ENCODE measurements at regions not wholly inside any gene's neighbourhood (a gene's known extent, or its start where the extent isn't known, plus 50 kb on each side); places are given as distances from the start of the nearest gene placed in this dataset.

DNA sequence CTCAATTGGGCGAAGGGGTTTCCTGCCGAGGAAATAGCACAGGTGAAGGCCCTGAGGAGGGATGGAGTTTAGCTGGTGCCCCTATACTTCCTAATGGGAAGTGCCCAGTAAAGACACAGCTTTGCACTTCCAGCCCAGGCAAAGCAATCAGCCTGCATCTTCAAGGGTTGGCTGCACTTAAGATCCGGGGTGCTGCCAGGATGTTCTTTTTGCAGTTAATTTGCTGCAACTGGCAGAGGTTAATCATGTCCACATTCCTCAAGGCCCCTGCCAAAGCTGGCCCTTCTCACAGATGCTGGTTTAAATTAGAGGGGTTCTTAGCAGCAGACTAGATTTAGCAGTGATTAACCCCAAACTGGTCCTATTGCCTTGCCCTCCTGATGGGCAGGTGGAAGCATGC, 137.7 kb upstream of the NAV2 start:
- Mint-ChIP-seq H3K4me3 (no peak overlapping the region), H3K9me3 (no peaks in the 10 kb centered on the region; the same call in 2 of the 3 replicates), H3K27ac (no peak overlapping the region), H3K27me3 (ENCODE audit: insufficient read depth, low read depth, poor library complexity) (no peaks in the 10 kb centered on the region), H3K4me1 (peaks cover 8% of the 10 kb centered on the region; the same call in 2 of the 3 replicates), H3K36me3 (ENCODE audit: low read depth) (no peaks in the 10 kb centered on the region)
- H3K36me3 ChIP-seq (ENCODE audit: insufficient read depth), result no peaks in the 10 kb centered on the region
- DNase-seq (ENCODE audit: low spot score) (no peak), ATAC-seq (no peak)
- no peak overlapping the region for H3K27ac ChIP-seq (ENCODE audit: low read depth)
- H3K9me2 ChIP-seq (ENCODE audit: insufficient read depth), result no peaks in the 10 kb centered on the region
- no peak overlapping the region for H3K4me3 ChIP-seq
- no peaks in the 10 kb centered on the region for H3K27me3 ChIP-seq (ENCODE audit: insufficient read depth)
- no peaks in the 10 kb centered on the region for H4K20me1 ChIP-seq (replicated peaks; ENCODE audit: insufficient read depth)
- no peaks in the 10 kb centered on the region for H3K4me1 ChIP-seq (ENCODE audit: insufficient read depth)
- TF ChIP-seq NANOG (IDR thresholded peaks at IDR 0.05; ENCODE audit: borderline replicate concordance) (no peak), EZH2phosphoT487 (IDR thresholded peaks at IDR 0.05; ENCODE audit: unreplicated experiment) (no peak), POLR2AphosphoS5 (IDR thresholded peaks at IDR 0.05; ENCODE audit: low read depth) (no peak), ZNF331 (CRISPR knock-in tag; IDR thresholded peaks at IDR 0.05; ENCODE audit: low read depth) (no peak), EZH2 (IDR thresholded peaks at IDR 0.05; ENCODE audit: low read depth, unreplicated experiment) (no peak), CREB1 (CRISPR knock-in tag; IDR thresholded peaks at IDR 0.05; ENCODE audit: low read depth) (no peak), JUNB (IDR thresholded peaks at IDR 0.05; ENCODE audit: unreplicated experiment) (no peak), ZNF114 (CRISPR knock-in tag; IDR thresholded peaks at IDR 0.05) (no peak), STAT1 (IDR thresholded peaks at IDR 0.05; ENCODE audit: unreplicated experiment) (no peak)
- TF ChIP-seq, protein P1, sequence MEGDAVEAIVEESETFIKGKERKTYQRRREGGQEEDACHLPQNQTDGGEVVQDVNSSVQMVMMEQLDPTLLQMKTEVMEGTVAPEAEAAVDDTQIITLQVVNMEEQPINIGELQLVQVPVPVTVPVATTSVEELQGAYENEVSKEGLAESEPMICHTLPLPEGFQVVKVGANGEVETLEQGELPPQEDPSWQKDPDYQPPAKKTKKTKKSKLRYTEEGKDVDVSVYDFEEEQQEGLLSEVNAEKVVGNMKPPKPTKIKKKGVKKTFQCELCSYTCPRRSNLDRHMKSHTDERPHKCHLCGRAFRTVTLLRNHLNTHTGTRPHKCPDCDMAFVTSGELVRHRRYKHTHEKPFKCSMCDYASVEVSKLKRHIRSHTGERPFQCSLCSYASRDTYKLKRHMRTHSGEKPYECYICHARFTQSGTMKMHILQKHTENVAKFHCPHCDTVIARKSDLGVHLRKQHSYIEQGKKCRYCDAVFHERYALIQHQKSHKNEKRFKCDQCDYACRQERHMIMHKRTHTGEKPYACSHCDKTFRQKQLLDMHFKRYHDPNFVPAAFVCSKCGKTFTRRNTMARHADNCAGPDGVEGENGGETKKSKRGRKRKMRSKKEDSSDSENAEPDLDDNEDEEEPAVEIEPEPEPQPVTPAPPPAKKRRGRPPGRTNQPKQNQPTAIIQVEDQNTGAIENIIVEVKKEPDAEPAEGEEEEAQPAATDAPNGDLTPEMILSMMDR (conservative IDR thresholded peaks at IDR 0.05; ENCODE audit: low read depth in 2 of 2), result no peak
- TF ChIP-seq, protein P2, sequence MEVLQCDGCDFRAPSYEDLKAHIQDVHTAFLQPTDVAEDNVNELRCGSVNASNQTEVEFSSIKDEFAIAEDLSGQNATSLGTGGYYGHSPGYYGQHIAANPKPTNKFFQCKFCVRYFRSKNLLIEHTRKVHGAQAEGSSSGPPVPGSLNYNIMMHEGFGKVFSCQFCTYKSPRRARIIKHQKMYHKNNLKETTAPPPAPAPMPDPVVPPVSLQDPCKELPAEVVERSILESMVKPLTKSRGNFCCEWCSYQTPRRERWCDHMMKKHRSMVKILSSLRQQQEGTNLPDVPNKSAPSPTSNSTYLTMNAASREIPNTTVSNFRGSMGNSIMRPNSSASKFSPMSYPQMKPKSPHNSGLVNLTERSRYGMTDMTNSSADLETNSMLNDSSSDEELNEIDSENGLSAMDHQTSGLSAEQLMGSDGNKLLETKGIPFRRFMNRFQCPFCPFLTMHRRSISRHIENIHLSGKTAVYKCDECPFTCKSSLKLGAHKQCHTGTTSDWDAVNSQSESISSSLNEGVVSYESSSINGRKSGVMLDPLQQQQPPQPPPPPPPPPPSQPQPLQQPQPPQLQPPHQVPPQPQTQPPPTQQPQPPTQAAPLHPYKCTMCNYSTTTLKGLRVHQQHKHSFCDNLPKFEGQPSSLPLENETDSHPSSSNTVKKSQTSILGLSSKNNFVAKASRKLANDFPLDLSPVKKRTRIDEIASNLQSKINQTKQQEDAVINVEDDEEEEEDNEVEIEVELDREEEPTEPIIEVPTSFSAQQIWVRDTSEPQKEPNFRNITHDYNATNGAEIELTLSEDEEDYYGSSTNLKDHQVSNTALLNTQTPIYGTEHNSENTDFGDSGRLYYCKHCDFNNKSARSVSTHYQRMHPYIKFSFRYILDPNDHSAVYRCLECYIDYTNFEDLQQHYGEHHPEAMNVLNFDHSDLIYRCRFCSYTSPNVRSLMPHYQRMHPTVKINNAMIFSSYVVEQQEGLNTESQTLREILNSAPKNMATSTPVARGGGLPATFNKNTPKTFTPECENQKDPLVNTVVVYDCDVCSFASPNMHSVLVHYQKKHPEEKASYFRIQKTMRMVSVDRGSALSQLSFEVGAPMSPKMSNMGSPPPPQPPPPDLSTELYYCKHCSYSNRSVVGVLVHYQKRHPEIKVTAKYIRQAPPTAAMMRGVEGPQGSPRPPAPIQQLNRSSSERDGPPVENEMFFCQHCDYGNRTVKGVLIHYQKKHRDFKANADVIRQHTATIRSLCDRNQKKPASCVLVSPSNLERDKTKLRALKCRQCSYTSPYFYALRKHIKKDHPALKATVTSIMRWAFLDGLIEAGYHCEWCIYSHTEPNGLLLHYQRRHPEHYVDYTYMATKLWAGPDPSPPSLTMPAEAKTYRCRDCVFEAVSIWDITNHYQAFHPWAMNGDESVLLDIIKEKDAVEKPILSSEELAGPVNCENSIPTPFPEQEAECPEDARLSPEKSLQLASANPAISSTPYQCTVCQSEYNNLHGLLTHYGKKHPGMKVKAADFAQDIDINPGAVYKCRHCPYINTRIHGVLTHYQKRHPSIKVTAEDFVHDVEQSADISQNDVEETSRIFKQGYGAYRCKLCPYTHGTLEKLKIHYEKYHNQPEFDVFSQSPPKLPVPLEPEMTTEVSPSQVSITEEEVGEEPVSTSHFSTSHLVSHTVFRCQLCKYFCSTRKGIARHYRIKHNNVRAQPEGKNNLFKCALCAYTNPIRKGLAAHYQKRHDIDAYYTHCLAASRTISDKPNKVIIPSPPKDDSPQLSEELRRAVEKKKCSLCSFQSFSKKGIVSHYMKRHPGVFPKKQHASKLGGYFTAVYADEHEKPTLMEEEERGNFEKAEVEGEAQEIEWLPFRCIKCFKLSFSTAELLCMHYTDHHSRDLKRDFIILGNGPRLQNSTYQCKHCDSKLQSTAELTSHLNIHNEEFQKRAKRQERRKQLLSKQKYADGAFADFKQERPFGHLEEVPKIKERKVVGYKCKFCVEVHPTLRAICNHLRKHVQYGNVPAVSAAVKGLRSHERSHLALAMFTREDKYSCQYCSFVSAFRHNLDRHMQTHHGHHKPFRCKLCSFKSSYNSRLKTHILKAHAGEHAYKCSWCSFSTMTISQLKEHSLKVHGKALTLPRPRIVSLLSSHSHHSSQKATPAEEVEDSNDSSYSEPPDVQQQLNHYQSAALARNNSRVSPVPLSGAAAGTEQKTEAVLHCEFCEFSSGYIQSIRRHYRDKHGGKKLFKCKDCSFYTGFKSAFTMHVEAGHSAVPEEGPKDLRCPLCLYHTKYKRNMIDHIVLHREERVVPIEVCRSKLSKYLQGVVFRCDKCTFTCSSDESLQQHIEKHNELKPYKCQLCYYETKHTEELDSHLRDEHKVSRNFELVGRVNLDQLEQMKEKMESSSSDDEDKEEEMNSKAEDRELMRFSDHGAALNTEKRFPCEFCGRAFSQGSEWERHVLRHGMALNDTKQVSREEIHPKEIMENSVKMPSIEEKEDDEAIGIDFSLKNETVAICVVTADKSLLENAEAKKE (CRISPR knock-in tag; IDR thresholded peaks at IDR 0.05), result no peak
- TF ChIP-seq, protein P3, sequence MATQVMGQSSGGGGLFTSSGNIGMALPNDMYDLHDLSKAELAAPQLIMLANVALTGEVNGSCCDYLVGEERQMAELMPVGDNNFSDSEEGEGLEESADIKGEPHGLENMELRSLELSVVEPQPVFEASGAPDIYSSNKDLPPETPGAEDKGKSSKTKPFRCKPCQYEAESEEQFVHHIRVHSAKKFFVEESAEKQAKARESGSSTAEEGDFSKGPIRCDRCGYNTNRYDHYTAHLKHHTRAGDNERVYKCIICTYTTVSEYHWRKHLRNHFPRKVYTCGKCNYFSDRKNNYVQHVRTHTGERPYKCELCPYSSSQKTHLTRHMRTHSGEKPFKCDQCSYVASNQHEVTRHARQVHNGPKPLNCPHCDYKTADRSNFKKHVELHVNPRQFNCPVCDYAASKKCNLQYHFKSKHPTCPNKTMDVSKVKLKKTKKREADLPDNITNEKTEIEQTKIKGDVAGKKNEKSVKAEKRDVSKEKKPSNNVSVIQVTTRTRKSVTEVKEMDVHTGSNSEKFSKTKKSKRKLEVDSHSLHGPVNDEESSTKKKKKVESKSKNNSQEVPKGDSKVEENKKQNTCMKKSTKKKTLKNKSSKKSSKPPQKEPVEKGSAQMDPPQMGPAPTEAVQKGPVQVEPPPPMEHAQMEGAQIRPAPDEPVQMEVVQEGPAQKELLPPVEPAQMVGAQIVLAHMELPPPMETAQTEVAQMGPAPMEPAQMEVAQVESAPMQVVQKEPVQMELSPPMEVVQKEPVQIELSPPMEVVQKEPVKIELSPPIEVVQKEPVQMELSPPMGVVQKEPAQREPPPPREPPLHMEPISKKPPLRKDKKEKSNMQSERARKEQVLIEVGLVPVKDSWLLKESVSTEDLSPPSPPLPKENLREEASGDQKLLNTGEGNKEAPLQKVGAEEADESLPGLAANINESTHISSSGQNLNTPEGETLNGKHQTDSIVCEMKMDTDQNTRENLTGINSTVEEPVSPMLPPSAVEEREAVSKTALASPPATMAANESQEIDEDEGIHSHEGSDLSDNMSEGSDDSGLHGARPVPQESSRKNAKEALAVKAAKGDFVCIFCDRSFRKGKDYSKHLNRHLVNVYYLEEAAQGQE (IDR thresholded peaks at IDR 0.05; ENCODE audit: unreplicated experiment), result no peak
- TF ChIP-seq, protein P4, sequence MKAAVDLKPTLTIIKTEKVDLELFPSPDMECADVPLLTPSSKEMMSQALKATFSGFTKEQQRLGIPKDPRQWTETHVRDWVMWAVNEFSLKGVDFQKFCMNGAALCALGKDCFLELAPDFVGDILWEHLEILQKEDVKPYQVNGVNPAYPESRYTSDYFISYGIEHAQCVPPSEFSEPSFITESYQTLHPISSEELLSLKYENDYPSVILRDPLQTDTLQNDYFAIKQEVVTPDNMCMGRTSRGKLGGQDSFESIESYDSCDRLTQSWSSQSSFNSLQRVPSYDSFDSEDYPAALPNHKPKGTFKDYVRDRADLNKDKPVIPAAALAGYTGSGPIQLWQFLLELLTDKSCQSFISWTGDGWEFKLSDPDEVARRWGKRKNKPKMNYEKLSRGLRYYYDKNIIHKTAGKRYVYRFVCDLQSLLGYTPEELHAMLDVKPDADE (IDR thresholded peaks at IDR 0.05), result no peak
- H3K4me2 ChIP-seq, result no peak overlapping the region
- no peak overlapping the region for H2AFZ ChIP-seq
- no peaks in the 10 kb centered on the region for H3F3A ChIP-seq (replicated peaks; ENCODE audit: low read depth)
- H3K79me2 ChIP-seq (replicated peaks; ENCODE audit: insufficient read depth), result no peaks in the 10 kb centered on the region
